Cardiac fibroblast (primary cell): ENCODE measurements at regions not wholly inside any gene's neighbourhood (a gene's known extent, or its start where the extent isn't known, plus 50 kb on each side); places are given as distances from the start of the nearest gene placed in this dataset.

Experiments used
- DNase-seq, 2 donors: peaks; one replicate each; pipeline versions ENCODE4 v3.0.0 to v3.0.0-alpha.2; 2010; ENCODE audit warnings: low read depth in 2 of 2
- H3K4me3 ChIP-seq, 2 donors: replicated peaks in 1 of 2; 1 replicate in 1 of 2; 2 replicates in 1 of 2; pipeline ENCODE4 v1.5.1; 2011; ENCODE audit warnings: low read depth in 2 of 2, low read length in 2 of 2, mild to moderate bottlenecking in 2 of 2, moderate library complexity in 1 of 2
- TF ChIP-seq, protein P1 (sequence below): IDR thresholded peaks from one replicate; pipeline ENCODE4 v1.5.1; 2011; ENCODE audit warnings: low read depth, mild to moderate bottlenecking, low read length, inconsistent platforms

DNA sequence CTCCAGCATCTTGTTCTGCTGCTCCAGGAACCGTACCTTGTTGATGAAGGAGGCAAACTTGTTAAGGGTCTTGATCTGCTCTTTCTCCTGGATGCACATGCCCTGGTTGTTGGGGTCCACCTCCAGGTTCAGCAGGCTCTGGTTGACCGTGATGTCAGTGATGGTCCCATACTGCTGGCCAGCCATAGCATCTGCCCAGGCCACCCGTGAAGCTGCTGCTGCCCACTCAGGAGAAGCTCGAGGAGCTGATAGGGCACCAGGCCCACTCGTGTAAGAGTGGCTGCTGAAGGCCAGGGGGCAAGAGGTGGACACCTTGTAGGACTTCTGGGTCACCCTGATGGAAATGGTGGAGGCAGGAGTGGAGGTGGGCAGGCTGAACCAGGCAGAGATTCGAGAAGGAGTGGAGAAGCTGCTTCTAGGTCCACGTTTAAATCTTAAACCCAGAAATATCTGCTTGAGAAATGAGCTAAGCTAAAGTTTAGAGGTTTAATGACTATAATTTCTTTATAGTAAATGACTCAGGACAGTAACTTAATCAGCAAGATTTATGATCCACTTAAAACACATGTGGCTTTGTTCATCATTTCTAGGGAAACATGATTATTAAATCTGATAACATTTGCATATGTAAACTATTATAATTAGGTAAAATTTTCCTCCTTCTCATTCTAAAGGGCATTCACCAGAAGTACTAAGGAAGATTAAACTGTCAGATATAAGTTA lies 358.7 kb upstream of the SETBP1 start:
- TF ChIP-seq, protein P1, sequence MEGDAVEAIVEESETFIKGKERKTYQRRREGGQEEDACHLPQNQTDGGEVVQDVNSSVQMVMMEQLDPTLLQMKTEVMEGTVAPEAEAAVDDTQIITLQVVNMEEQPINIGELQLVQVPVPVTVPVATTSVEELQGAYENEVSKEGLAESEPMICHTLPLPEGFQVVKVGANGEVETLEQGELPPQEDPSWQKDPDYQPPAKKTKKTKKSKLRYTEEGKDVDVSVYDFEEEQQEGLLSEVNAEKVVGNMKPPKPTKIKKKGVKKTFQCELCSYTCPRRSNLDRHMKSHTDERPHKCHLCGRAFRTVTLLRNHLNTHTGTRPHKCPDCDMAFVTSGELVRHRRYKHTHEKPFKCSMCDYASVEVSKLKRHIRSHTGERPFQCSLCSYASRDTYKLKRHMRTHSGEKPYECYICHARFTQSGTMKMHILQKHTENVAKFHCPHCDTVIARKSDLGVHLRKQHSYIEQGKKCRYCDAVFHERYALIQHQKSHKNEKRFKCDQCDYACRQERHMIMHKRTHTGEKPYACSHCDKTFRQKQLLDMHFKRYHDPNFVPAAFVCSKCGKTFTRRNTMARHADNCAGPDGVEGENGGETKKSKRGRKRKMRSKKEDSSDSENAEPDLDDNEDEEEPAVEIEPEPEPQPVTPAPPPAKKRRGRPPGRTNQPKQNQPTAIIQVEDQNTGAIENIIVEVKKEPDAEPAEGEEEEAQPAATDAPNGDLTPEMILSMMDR = no peak
- no peak overlapping the region for H3K4me3 ChIP-seq
- DNase-seq = no peak

DNA sequence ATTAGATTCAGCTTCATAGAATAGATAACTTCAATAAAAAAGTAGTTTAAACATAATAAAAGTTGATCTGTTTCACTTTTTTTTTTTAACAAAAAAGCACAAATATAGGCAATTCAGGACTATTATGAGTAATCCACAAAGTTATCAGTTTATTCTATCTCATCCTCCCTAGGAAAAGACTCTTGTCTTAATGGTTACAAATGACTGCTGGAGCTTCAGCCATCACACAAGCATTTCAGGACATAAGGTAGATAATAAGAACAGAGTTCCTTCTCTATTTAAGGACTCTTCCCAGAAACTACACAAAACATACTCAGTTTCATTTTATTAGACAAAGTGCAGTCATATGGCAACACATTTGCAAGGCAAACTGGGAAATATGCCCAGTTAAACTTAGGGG lies 357.6 kb upstream of the SETBP1 start:
- peak in 1 of 2 donors; percentile 2 for DNase-seq
- H3K4me3 ChIP-seq = no peak overlapping the region
- TF ChIP-seq, protein P1 = no peak

DNA sequence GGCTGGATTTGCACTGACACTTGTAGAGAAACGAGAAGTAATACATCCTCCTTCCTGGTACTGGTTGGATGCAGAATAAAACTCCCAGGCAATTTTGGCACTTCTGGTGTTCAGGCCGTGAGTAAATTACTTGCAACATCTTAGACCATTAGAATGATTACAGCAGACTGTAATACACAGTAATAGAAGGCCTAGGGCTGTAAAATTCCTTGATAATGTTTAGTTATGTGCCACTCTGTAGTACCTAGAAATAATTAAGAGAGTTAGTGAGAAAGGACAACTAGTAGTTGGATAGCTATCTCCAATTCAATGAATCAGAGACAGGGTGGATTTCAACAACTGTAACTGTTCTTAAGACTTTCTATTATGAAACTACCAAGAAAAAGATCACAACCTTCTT lies 356.3 kb upstream of the SETBP1 start:
- TF ChIP-seq, protein P1 = no peak
- DNase-seq = no peak
- H3K4me3 ChIP-seq = no peak overlapping the region

DNA sequence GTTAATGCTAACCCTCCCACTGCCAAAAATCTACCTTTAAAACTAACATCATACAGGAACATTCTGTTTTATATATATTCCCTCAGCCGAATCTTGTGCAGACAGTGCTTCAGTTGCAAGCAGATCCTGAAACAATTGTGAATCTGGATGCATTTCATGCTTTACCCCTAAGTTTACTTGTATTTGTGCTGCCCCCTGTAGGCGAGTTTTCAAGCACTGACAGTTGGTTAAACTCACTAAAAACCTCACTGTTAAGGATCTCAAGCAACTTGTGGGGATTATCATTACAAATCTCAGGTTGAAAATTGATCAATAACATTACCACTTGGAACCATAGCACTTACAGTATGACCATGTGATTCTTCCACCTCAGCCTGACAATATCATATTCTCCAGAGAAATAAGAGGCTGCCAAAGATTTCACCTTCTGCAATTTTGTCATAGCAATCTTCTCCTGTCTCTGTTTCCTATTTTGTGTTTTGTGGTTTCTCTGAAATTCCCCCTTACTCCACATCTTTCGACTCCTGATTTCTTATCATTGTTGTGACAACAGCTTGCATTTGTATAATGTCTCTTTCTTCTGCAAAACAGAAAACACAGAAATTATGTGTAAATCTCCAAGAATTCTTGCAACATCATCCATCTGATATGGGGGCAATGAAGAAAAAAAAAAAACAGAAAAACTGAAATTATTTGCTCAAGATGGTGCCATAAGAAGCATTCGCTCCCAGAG lies 354.6 kb upstream of the SETBP1 start:
- peak; percentile 84 for DNase-seq
- no peak overlapping the region for H3K4me3 ChIP-seq
- TF ChIP-seq, protein P1 = peak; percentile 69

DNA sequence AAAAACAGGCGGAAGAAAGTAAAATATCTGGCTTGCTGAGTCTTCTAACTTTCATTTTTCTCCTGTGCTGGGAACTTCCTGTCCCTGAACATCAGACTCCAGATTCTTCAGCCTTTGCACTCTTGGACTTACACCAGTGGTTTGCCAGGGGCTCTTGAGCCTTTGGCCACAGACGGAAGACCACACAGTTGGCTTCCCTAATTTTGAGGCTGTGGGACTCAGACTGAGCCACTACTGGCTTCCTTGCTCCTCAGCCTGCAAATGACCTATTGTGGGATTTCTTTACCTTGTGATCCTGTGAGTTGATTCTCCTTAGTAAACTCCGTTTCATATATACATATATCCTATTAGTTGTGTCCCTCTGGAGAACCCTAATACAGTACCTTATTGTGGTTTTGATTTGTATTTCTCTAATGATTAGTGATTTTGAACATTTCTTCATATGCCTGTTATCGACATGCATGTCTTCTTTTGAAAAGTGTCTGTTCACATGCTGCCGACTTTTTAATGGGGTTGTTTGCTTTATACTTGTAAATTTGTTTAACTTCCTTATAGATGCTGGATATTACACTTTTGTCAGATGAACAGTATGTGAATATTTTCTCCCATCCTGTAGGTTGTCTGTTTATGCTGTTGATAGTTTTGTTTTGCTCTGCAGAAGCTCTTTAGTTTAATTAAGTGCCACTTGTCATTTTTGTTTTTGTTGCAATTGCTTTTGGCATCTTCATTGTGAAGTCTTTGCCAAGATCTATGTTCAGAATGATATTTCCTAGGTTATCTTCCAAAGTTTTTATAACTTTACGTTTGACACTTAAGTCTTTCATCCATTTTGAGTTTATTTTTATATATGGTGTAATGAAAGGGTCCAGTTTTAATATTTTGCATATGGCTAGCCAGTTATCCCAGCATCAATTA lies 348.8 kb upstream of the SETBP1 start:
- TF ChIP-seq, protein P1 = no peak
- DNase-seq = no peak
- H3K4me3 ChIP-seq = no peak overlapping the region

DNA sequence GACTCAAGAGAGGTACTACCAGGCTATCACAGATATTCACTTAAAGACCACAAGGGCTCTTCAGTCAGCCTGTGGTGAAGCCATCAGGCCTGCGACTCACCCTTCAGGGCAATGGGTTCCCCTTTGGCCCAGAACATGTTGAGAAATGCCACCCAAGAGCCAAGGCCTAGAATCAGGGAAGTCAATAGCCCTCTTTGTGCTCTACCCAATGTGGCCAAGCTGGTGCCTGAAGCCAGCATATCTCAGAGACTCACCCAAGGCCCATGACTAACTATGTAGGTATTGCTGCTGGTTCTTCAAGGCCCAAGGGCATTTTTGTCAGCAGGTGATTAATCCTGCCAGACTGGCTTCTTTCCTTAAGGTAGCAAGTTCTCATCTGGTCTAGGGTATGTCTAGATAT lies 338.9 kb upstream of the SETBP1 start:
- H3K4me3 ChIP-seq = no peak overlapping the region
- DNase-seq = no peak
- TF ChIP-seq, protein P1 = no peak
